Left ventricle myocardium inferior (tissue), 1 donor: ENCODE measurements at regions not wholly inside any gene's neighbourhood (a gene's known extent, or its start where the extent isn't known, plus 50 kb on each side); places are given as distances from the start of the nearest gene placed in this dataset.

Source experiments
- DNase-seq: peaks from one replicate; pipeline ENCODE4 v3.0.0-alpha.2; 2020
- H3K27ac ChIP-seq: fragments of 200-600 bp; replicated peaks from 2 replicates; pipeline ENCODE4 v1.8.0; 2021
- H3K27me3 ChIP-seq: fragments of 200-600 bp; 2 replicates; pipeline ENCODE4 v1.8.0; 2021; ENCODE audit warnings: low read depth
- H3K36me3 ChIP-seq: fragments of 200-600 bp; 2 replicates; pipeline ENCODE4 v1.8.0; 2021
- H3K4me1 ChIP-seq: fragments of 200-600 bp; 2 replicates; pipeline ENCODE4 v1.8.0; 2021
- H3K4me3 ChIP-seq: fragments of 200-600 bp; 2 replicates; pipeline ENCODE4 v1.8.0; 2021; ENCODE audit warnings: mild to moderate bottlenecking, moderate library complexity
- H3K9me3 ChIP-seq: fragments of 200-600 bp; replicated peaks from 2 replicates; pipeline ENCODE4 v1.8.0; 2021
- CTCF ChIP-seq: fragments of 200-600 bp; IDR thresholded peaks from 2 replicates; pipeline ENCODE4 v1.8.0; 2021; ENCODE audit warnings: antibody characterized with exemption, mild to moderate bottlenecking, borderline replicate concordance
- intact Hi-C: fragments of 100-400 bp; cut with micrococcal nuclease; formaldehyde crosslinking; loops from one replicate; pipeline ENCODE4 v1.11.0; 2022
- donor health status: DM: no; HTN: yes; CAD: no; lungs with severe emphysema.

- Histone ChIP-seq H3K27ac (no peak overlapping the region), H3K9me3 (peaks cover 25% of the 10 kb centered on the region), H3K4me3 (no peak overlapping the region), H3K4me1 (no peaks in the 10 kb centered on the region), H3K36me3 (no peaks in the 10 kb centered on the region), H3K27me3 (no peaks in the 10 kb centered on the region)
- no peak for DNase-seq
- no peak for TF ChIP-seq CTCF
- intact Hi-C loops = no loop called here
Observed at GRCh38 chr1:215380566-215380965, 186.5 kb upstream of the KCTD3 start.

GRCh38 chr1:215393476-215393875 is 173.6 kb upstream of the KCTD3 start:
- no peak for DNase-seq
- H3K36me3 ChIP-seq = no peaks in the 10 kb centered on the region

GRCh38 chr1:215394084-215394991 is 172.8 kb upstream of the KCTD3 start:
- Histone ChIP-seq H3K27me3 (no peaks in the 10 kb centered on the region), H3K9me3 (peaks cover 20% of the 10 kb centered on the region), H3K27ac (no peak overlapping the region), H3K4me1 (no peaks in the 10 kb centered on the region), H3K36me3 (no peaks in the 10 kb centered on the region), H3K4me3 (no peak overlapping the region)
- intact Hi-C loops = no loop called here
- TF ChIP-seq CTCF = no peak
- no peak for DNase-seq

More at GRCh38 chr1:215393476-215393875, 173.6 kb upstream of the KCTD3 start:
- no peak for TF ChIP-seq CTCF
- Histone ChIP-seq H3K9me3 (peaks cover 20% of the 10 kb centered on the region), H3K4me3 (no peak overlapping the region), H3K27me3 (no peaks in the 10 kb centered on the region), H3K27ac (no peak overlapping the region), H3K4me1 (no peaks in the 10 kb centered on the region)
- intact Hi-C loops = no loop called here

GRCh38 chr1:215397106-215397505 is 170.0 kb upstream of the KCTD3 start:
- Histone ChIP-seq H3K36me3 (no peaks in the 10 kb centered on the region), H3K4me3 (no peak overlapping the region), H3K27me3 (no peaks in the 10 kb centered on the region), H3K9me3 (peaks cover 20% of the 10 kb centered on the region), H3K27ac (peak overlapping the region; percentile 45), H3K4me1 (no peaks in the 10 kb centered on the region)
- intact Hi-C loops = no loop called here
- no peak for DNase-seq
- TF ChIP-seq CTCF = no peak

GRCh38 chr1:215397843-215398242 is 169.3 kb upstream of the KCTD3 start:
- Histone ChIP-seq H3K4me3 (no peak overlapping the region), H3K27me3 (no peaks in the 10 kb centered on the region), H3K9me3 (peaks cover 20% of the 10 kb centered on the region), H3K4me1 (no peaks in the 10 kb centered on the region), H3K36me3 (no peaks in the 10 kb centered on the region), H3K27ac (peak overlapping the region; percentile 45)
- intact Hi-C loops = no loop called here
- no peak for TF ChIP-seq CTCF
- DNase-seq = no peak
